HG03439 (cell line): ENCODE measurements at regions not wholly inside any gene's neighbourhood (a gene's known extent, or its start where the extent isn't known, plus 50 kb on each side); places are given as distances from the start of the nearest gene placed in this dataset.
"Not testable (repeated sequence)": the region's sequence is repeated elsewhere in the genome, so short reads cannot be mapped to it uniquely, and the experiment has no call there.

ENCODE experiments used
- ATAC-seq: cut with Tn5 transposase; IDR thresholded peaks from one replicate; pipeline ENCODE4 v1.9.1; 2021; ENCODE audit warnings: mild to moderate bottlenecking, moderate library complexity; ENCODE audit not compliant: unreplicated experiment

GRCh38 chr5:19256036-19256435 is 732.0 kb downstream of the CDH18 start:
- ATAC-seq = no peak

- ATAC-seq = no peak
These were observed 729.3 kb downstream of the CDH18 start for GRCh38 chr5:19258686-19259085.

DNA sequence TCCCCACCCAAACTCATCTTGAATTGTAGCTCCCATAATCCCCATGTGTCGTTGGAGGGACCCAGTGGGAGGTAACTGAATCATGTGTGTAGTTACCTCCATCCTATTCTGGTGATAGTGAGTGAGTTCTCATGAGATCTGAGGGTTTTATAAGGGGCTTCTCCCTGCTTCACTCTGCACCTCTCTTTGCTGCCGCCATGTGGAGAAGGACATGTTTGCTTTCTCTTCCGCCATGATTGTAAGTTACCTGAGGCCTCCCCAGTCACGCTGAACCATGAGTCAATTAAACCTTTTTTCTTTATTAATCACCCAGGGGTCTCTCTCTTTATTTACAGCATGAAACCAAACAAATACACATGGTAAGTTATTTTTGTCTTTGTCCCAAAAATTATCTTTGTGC is 726.1 kb downstream of the CDH18 start:
- ATAC-seq = no peak

GRCh38 chr5:19264821-19265220 is 723.2 kb downstream of the CDH18 start:
- ATAC-seq = no peak

GRCh38 chr5:19266791-19267190 is 721.2 kb downstream of the CDH18 start:
- no peak for ATAC-seq

DNA sequence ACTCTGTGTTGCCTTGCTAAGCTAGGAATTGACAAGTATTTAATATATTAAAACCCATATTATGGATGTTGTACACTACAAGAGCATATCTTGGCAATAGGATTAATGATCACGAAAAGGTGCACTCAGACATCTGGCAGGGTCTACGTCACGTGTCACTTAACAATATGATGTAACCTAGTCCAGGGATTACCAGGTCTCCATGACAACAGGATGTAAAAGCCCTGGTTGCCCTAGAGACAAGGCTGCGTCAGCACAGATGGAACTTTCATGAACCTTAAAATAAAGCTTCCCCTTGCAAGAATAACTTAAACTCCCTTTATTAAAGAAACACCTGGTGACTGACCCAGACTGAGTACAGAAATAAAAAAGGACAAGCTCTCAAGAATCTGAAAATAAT is 717.8 kb downstream of the CDH18 start:
- ATAC-seq = no peak

DNA sequence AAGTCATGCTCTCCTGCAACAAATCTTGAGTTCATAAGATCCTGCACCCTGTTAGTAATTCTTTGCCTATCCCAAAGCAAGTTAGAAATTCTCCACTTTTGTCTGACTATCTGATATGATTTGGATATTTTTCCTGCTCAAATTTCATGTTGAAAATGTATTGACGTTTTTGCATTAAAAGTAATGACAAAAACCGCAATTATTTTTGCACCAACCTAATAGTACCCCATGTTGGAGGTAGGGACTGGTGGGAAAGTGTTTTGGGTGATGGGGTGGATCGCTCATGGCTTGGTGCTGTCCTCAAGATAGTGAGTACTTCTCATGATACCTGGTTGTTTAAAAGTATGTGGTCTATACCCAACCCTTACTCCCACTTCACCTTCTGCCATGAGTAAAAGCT is 713.4 kb downstream of the CDH18 start:
- no peak for ATAC-seq

DNA sequence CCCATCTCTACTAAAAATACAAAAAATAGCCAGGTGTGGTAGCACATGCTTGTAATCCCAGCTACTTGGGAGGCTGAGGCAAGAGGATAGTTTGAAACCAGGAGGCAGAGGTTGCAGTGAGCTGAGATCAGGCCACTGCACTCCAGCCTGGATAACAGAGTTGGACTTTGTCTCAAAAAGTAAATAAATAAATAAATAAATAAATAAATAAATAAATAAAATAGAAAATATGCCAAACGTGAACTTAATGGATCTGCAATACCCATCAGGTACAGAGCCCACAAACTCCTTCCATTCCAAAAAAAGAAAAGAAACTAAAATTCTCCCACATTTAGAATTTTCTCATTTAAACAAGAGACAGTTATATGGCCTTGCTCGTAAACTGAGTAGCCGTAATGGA is 702.7 kb downstream of the CDH18 start:
- ATAC-seq = no peak

- ATAC-seq = not testable (repeated sequence)
These were observed 700.3 kb downstream of the CDH18 start for GRCh38 chr5:19287548-19288277.

GRCh38 chr5:19288311-19288710 is 699.7 kb downstream of the CDH18 start:
- ATAC-seq = not testable (repeated sequence)

DNA sequence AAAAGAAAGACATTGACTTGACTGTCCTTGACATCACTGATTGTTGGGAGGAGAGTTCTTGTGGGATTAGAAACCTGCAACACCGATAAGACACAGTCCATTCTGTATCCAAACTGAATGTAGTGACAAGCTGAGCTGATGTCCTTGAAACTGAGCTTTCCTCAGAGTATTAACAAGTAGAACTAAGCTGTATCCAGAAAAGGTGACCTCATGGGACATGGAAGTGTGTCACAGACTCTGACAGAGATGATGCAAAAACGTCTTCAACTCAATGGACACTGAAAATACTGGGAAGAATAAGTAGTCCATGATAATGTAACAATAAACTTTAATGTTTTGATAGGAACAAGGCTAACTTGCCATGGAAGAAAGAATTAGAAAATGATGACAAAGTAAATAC is 690.1 kb downstream of the CDH18 start:
- no peak for ATAC-seq

DNA sequence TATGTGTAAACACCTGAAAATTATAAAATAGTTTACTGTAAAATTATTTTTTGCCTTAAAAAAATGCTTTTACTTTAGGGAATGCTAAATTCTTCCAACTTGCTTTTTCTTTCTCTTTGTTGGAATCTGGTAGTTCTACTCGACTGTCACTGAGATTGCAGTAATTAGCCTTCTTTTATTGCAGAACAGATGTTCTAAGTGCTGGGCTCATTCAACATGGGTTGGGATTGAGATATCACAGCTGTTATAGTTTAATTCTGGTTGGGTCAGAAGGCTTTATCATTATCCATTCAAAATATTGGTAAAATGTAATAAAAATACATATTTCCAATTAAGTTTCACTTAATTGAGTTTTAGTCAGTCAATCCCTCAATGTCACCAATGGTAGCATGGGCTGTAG is 686.7 kb downstream of the CDH18 start:
- ATAC-seq = no peak

DNA sequence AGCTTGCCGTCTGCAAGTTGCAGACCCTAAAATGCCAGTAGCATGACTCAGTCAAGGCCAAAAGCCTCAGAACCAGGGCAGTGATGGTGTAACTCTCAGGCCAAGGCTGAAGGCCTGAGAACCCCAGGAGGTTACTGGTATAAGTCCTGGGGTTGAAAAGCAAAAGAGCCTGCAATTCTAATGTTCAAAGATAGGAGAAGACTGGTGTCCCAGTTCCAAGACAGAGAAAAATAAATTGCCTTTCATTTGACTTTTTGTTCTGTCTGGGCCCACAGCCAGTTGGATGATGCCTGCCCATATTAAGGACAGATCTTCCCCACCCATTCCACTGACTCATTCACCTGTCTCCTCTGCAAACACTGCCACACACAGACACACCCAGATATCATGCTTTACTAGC is 673.2 kb downstream of the CDH18 start:
- ATAC-seq = no peak

DNA sequence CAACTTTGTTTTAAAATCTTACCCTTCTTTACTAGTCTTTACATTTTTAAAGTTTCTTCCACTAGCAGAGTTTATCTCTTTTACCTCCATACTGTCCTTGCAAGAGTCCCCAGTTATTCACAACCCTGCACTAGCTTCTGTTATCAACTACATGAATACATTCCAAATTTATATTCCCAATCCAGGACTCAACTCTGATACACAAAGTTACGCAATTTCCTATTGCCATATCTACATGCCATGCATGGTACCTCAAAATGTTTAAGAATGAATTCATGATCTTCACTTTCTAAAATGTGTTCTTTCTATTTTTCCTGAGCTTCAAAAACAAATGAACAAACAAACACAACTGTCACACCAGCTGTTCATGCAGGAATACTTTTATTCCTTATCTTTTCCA is 668.7 kb downstream of the CDH18 start:
- ATAC-seq = no peak

- peak; percentile 61 for ATAC-seq
These were observed 665.1 kb downstream of the CDH18 start for GRCh38 chr5:19322716-19323485.

DNA sequence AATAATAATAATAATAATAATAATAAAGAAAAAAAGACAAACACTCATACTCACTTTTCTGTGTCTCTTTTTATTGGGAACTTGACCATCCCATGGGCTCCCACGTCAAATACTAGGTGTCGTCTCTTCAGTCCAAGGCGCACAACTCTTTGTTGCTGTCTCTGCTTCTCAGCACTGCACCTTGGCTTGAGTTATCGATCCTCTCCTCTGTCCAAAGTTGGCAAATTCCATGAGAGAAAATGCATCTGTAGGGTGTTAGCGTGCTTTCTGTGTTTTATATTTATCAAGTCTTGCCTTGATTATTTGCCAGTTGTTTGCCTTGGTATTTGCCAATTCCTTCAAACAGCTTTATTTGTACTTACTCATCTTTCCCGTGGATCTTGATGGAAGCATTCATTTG is 653.7 kb downstream of the CDH18 start:
- ATAC-seq = no peak

- ATAC-seq = no peak
These were observed 645.1 kb downstream of the CDH18 start for GRCh38 chr5:19342942-19343341.

DNA sequence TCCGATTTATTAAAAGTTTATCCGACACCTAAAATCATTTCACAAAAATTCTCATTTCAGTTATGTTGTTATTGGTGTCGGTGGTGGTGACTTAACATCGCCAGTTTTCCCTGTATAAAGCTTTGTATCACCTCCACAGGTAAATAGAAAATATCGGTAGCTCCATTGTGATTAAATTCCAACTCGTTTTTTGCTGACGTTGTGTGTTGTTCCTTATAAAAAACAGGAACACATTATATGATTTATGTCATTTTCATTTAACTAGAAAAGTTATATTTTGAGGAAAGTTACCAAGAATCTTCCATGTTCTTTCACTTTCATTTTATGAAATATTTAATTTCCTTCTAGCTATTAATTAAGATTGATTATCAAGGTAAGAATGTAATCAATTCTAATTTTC is 635.9 kb downstream of the CDH18 start:
- no peak for ATAC-seq

DNA sequence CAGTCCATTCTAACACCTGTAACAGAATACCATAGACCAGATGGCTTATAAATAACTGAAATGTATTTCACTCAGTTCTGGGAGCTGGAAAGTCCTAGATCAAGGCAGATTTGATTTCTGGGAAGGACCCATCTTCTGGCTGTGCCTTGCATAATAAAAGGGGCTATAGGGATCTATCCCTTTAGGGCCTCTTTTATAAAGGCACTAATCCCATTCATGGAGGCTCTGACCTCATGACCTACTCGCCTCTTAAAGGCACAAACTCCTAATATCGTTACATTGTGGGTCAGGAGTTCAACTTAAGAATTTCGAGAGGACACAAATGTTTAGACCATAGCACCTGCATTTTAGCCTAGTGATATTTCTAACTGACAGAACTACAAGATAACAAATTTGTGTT is 619.0 kb downstream of the CDH18 start:
- ATAC-seq = no peak

- no peak for ATAC-seq
These were observed 618.4 kb downstream of the CDH18 start for GRCh38 chr5:19369561-19369960.

GRCh38 chr5:19370655-19371386 is 617.2 kb downstream of the CDH18 start:
- ATAC-seq = no peak

- ATAC-seq = no peak
These were observed 599.6 kb downstream of the CDH18 start for GRCh38 chr5:19388391-19388790.
